ENCODE measurements at regions not wholly inside any gene's neighbourhood (a gene's known extent, or its start where the extent isn't known, plus 50 kb on each side); places are given as distances from the start of the nearest gene placed in this dataset.

DNA sequence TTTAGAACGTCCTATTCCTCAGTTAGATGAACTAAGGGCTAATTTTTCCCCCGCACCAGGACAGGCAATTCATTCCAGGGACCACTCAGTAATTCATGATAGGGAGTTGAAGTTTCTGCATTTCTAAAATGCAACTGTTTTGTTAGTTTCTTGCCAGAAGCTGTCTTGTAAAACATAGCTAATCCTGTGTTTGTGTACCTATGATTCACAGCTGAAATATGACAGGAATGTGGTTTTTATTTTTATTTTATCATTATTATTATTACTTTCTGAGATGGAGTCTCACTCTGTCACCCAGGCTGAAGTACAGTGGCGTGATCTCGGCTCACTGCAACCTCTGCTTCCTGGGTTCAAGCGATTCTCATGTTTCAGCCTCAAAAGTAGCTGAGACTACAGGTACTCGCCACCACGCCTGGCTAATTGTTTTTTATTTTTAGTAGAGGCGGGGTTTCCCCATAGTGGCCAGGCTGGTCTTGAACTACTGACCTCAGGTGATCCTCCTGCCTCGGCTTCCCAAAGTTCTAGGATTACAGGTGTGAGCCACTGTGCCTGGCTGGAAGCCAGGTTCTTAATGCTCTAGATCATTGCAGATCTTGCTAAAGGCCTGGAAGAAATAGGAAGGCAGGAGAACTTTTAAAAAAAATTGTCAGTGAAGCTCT is 154.8 kb upstream of the FHL2 start:
- no peak for FAIRE-seq
- H3K18ac ChIP-seq (ENCODE audit: extremely low read depth, low read length): no peak overlapping the region
- no peak overlapping the region for H4K5ac ChIP-seq (ENCODE audit: insufficient read length, low read depth, low read length)
- no peaks in the 10 kb centered on the region for H4K20me1 ChIP-seq (replicated peaks in 1 of 2; ENCODE audit: control insufficient read depth in 1 of 2, insufficient read depth in 2 of 2, low read length in 2 of 2)
- TF ChIP-seq EZH2 (IDR thresholded peaks at IDR 0.05; ENCODE audit: low read depth, low read length, severe bottlenecking) (no peak), RBBP5 (IDR thresholded peaks at IDR 0.05; ENCODE audit: borderline replicate concordance, low read depth, low read length) (no peak), BACH1 (IDR thresholded peaks at IDR 0.05; ENCODE audit: low read length) (no peak), ASH2L (IDR thresholded peaks at IDR 0.05; ENCODE audit: low read length) (no peak), GTF2F1 (IDR thresholded peaks at IDR 0.05; ENCODE audit: borderline replicate concordance, low read depth, low read length) (no peak), ATF2 (IDR thresholded peaks at IDR 0.05; ENCODE audit: low read length) (no peak), BCL11A (IDR thresholded peaks at IDR 0.05; ENCODE audit: low read depth in 2 of 2, low read length in 2 of 2) (no peak), TEAD4 (IDR thresholded peaks at IDR 0.05; ENCODE audit: low read depth, low read length) (no peak), SRF (IDR thresholded peaks at IDR 0.05; ENCODE audit: low read depth, low read length) (no peak), KDM5A (IDR thresholded peaks at IDR 0.05; ENCODE audit: low read length) (no peak)
- no peak overlapping the region for H3K14ac ChIP-seq (ENCODE audit: insufficient read length)
- no peaks in the 10 kb centered on the region for H3K79me2 ChIP-seq (ENCODE audit: control insufficient read depth in 1 of 2, insufficient read depth in 2 of 2, low read length in 2 of 2)
- H3K4me1 ChIP-seq (replicated peaks in 1 of 4; ENCODE audit: control insufficient read depth in 3 of 4, insufficient read depth in 4 of 4, low read length in 3 of 4): no peaks in the 10 kb centered on the region
- H3K23me2 ChIP-seq (ENCODE audit: low read depth, low read length): no peaks in the 10 kb centered on the region
- H2BK15ac ChIP-seq (ENCODE audit: low read length): no peak overlapping the region
- no peak overlapping the region for H3K4ac ChIP-seq (replicated peaks; ENCODE audit: insufficient read length, low read depth, low read length)
- H2AFZ ChIP-seq (ENCODE audit: low read length): no peak overlapping the region
- ChIA-PET POLR2A (ENCODE audit: partially characterized antibody) (interaction anchor here (0.8 kb wide), 1 partner anchor 190 kb away, joined by 3 read pairs; no protein-coding TSS in a partner anchor), CTCF (ENCODE audit: partially characterized antibody) (interaction anchor here (0.6 to 1.2 kb wide), 2 partner anchors 8 to 416 kb away, joined by 3 read pairs; no protein-coding TSS in a partner anchor)
- H3K27ac ChIP-seq (ENCODE audit: low read depth, low read length): no peak overlapping the region
- H3K79me1 ChIP-seq (ENCODE audit: low read depth, low read length): no peaks in the 10 kb centered on the region
- H2BK5ac ChIP-seq (ENCODE audit: low read depth, low read length): no peak overlapping the region
- H2BK20ac ChIP-seq (ENCODE audit: low read length): no peak overlapping the region
- no peaks in the 10 kb centered on the region for H3K36me3 ChIP-seq (ENCODE audit: control insufficient read depth in 2 of 4, insufficient read depth in 4 of 4, low read length in 3 of 4)
- no peak overlapping the region for H4K91ac ChIP-seq (replicated peaks; ENCODE audit: insufficient read length, low read length)
- no peak overlapping the region for H3K56ac ChIP-seq (replicated peaks; ENCODE audit: insufficient read length, low read depth, low read length)
- H4K8ac ChIP-seq (ENCODE audit: extremely low read depth, insufficient read depth, low read length): no peak overlapping the region
- no peak overlapping the region for H3K4me3 ChIP-seq (ENCODE audit: extremely low read depth in 1 of 4, insufficient read depth in 2 of 4, low read depth in 3 of 4, low read length in 4 of 4)
- no peak overlapping the region for H2BK120ac ChIP-seq (replicated peaks; ENCODE audit: low read depth, low read length)
- H2BK12ac ChIP-seq (ENCODE audit: low read depth, low read length): no peak overlapping the region
- no peak overlapping the region for H2AK5ac ChIP-seq (ENCODE audit: low read depth, low read length)
- 87% methylated on average over 9 of the region's 9 CpGs; no CpG with 5 or more reads in 1 of the 2 experiments for WGBS, 2 experiments (ENCODE audit: extremely low coverage in 1 of 2, insufficient coverage in 1 of 2, insufficient read length in 1 of 2, insufficient replicate concordance in 2 of 2, low coverage in 1 of 2, low lambda C conversion rate in 2 of 2, missing lambda C conversion rate in 1 of 2)
- no peak overlapping the region for H3K23ac ChIP-seq (ENCODE audit: insufficient read length)
- H3K27me3 ChIP-seq (replicated peaks in 1 of 4; ENCODE audit: control insufficient read depth in 3 of 4, extremely low read depth in 1 of 4, insufficient read depth in 3 of 4, low read length in 3 of 4): no peaks in the 10 kb centered on the region
- no peak for DNase-seq (ENCODE audit: low read depth in 1 of 2, low spot score in 2 of 2)
- no peak overlapping the region for H3K9ac ChIP-seq (replicated peaks in 1 of 4; ENCODE audit: extremely low read depth in 1 of 4, low read depth in 3 of 4, low read length in 3 of 4)
- H3K4me2 ChIP-seq (ENCODE audit: insufficient read depth in 1 of 2, low read depth in 2 of 2, low read length in 2 of 2): no peak overlapping the region
- no peaks in the 10 kb centered on the region for H3K9me3 ChIP-seq (ENCODE audit: insufficient read depth in 2 of 2, low read depth in 1 of 2, low read length in 1 of 2)
